ENCODE measurements at regions not wholly inside any gene's neighbourhood (a gene's known extent, or its start where the extent isn't known, plus 50 kb on each side); places are given as distances from the start of the nearest gene placed in this dataset.

GRCh38 chr1:56397409-56397808, 182.0 kb downstream of the PLPP3 start:
- no peak overlapping the region for H3K27ac Mint-ChIP-seq (ENCODE audit: unreplicated experiment)
- H3K9me3 Mint-ChIP-seq (ENCODE audit: unreplicated experiment): no peaks in the 10 kb centered on the region
- H3K27me3 Mint-ChIP-seq (ENCODE audit: unreplicated experiment): no peaks in the 10 kb centered on the region
- peaks cover 7% of the 10 kb centered on the region for H3K4me1 Mint-ChIP-seq (ENCODE audit: low read depth, unreplicated experiment)
- TF ChIP-seq CTCF (IDR thresholded peaks at IDR 0.05; ENCODE audit: partially characterized antibody, unreplicated experiment): no peak
- H3K4me3 Mint-ChIP-seq (ENCODE audit: unreplicated experiment): no peak overlapping the region
- H3K36me3 Mint-ChIP-seq (ENCODE audit: unreplicated experiment): no peaks in the 10 kb centered on the region
- DNase-seq: no peak

- H3K27me3 Mint-ChIP-seq (ENCODE audit: unreplicated experiment): no peaks in the 10 kb centered on the region
- no peaks in the 10 kb centered on the region for H3K9me3 Mint-ChIP-seq (ENCODE audit: unreplicated experiment)
- DNase-seq: no peak
- H3K4me3 Mint-ChIP-seq (ENCODE audit: unreplicated experiment): no peak overlapping the region
- no peaks in the 10 kb centered on the region for H3K36me3 Mint-ChIP-seq (ENCODE audit: unreplicated experiment)
- no peak overlapping the region for H3K27ac Mint-ChIP-seq (ENCODE audit: unreplicated experiment)
- no peak for TF ChIP-seq CTCF (IDR thresholded peaks at IDR 0.05; ENCODE audit: partially characterized antibody, unreplicated experiment)
- peaks cover 7% of the 10 kb centered on the region for H3K4me1 Mint-ChIP-seq (ENCODE audit: low read depth, unreplicated experiment)
Measured at GRCh38 chr1:56396581-56396980, 182.8 kb downstream of the PLPP3 start.

GRCh38 chr1:56395776-56396175, 183.6 kb downstream of the PLPP3 start:
- H3K36me3 Mint-ChIP-seq (ENCODE audit: unreplicated experiment): no peaks in the 10 kb centered on the region
- H3K27ac Mint-ChIP-seq (ENCODE audit: unreplicated experiment): no peak overlapping the region
- H3K4me1 Mint-ChIP-seq (ENCODE audit: low read depth, unreplicated experiment): peaks cover 11% of the 10 kb centered on the region
- no peaks in the 10 kb centered on the region for H3K9me3 Mint-ChIP-seq (ENCODE audit: unreplicated experiment)
- TF ChIP-seq CTCF (IDR thresholded peaks at IDR 0.05; ENCODE audit: partially characterized antibody, unreplicated experiment): no peak
- no peaks in the 10 kb centered on the region for H3K27me3 Mint-ChIP-seq (ENCODE audit: unreplicated experiment)
- no peak for DNase-seq
- no peak overlapping the region for H3K4me3 Mint-ChIP-seq (ENCODE audit: unreplicated experiment)

- Mint-ChIP-seq H3K27ac (ENCODE audit: unreplicated experiment) (no peak overlapping the region), H3K4me1 (ENCODE audit: low read depth, unreplicated experiment) (peaks cover 11% of the 10 kb centered on the region), H3K9me3 (ENCODE audit: unreplicated experiment) (no peaks in the 10 kb centered on the region), H3K27me3 (ENCODE audit: unreplicated experiment) (no peaks in the 10 kb centered on the region), H3K36me3 (ENCODE audit: unreplicated experiment) (no peaks in the 10 kb centered on the region), H3K4me3 (ENCODE audit: unreplicated experiment) (no peak overlapping the region)
- TF ChIP-seq CTCF (IDR thresholded peaks at IDR 0.05; ENCODE audit: partially characterized antibody, unreplicated experiment): no peak
- no peak for DNase-seq
Measured at GRCh38 chr1:56394298-56394697, 185.1 kb downstream of the PLPP3 start.

GRCh38 chr1:56390934-56391731, 188.2 kb downstream of the PLPP3 start:
- H3K36me3 Mint-ChIP-seq (ENCODE audit: unreplicated experiment): no peaks in the 10 kb centered on the region
- DNase-seq: no peak
- no peaks in the 10 kb centered on the region for H3K27me3 Mint-ChIP-seq (ENCODE audit: unreplicated experiment)
- no peak for TF ChIP-seq CTCF (IDR thresholded peaks at IDR 0.05; ENCODE audit: partially characterized antibody, unreplicated experiment)
- H3K9me3 Mint-ChIP-seq (ENCODE audit: unreplicated experiment): no peaks in the 10 kb centered on the region
- peaks cover 4% of the 10 kb centered on the region for H3K4me1 Mint-ChIP-seq (ENCODE audit: low read depth, unreplicated experiment)
- H3K4me3 Mint-ChIP-seq (ENCODE audit: unreplicated experiment): no peak overlapping the region
- no peak overlapping the region for H3K27ac Mint-ChIP-seq (ENCODE audit: unreplicated experiment)

All from glutamatergic neuron (in vitro differentiated cells).